ENCODE measurements at regions not wholly inside any gene's neighbourhood (a gene's known extent, or its start where the extent isn't known, plus 50 kb on each side); places are given as distances from the start of the nearest gene placed in this dataset.

DNA sequence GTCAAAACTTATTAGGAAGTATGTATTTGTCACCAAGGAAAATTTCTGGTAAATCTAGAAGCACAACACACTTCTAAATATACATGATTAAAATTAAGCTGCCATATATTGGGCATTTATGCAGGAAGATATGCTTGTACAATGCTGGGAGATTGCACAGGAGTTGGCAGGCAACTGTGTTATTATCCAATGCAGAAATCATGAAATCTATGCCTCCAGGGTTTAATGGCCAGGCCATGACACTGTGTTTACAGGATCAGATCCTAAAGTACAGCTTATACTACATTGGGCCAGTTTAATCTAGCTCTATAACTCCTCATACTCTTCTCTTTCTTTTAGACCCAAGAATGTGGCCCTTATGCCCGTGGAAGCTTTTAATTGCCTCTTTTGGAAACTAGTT lies 391.4 kb upstream of the DPH6 start:
- no peak for TF ChIP-seq EZH2 (IDR thresholded peaks at IDR 0.05; ENCODE audit: insufficient read depth, low read length)
- TF ChIP-seq, protein P1, sequence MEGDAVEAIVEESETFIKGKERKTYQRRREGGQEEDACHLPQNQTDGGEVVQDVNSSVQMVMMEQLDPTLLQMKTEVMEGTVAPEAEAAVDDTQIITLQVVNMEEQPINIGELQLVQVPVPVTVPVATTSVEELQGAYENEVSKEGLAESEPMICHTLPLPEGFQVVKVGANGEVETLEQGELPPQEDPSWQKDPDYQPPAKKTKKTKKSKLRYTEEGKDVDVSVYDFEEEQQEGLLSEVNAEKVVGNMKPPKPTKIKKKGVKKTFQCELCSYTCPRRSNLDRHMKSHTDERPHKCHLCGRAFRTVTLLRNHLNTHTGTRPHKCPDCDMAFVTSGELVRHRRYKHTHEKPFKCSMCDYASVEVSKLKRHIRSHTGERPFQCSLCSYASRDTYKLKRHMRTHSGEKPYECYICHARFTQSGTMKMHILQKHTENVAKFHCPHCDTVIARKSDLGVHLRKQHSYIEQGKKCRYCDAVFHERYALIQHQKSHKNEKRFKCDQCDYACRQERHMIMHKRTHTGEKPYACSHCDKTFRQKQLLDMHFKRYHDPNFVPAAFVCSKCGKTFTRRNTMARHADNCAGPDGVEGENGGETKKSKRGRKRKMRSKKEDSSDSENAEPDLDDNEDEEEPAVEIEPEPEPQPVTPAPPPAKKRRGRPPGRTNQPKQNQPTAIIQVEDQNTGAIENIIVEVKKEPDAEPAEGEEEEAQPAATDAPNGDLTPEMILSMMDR (IDR thresholded peaks at IDR 0.05; ENCODE audit: insufficient read depth, low read depth, low read length), result no peak

All from astrocyte (in vitro differentiated cells and primary cell).